ENCODE measurements at regions not wholly inside any gene's neighbourhood (a gene's known extent, or its start where the extent isn't known, plus 50 kb on each side); places are given as distances from the start of the nearest gene placed in this dataset.

- no peaks in the 10 kb centered on the region for H3K36me3 ChIP-seq (ENCODE audit: control insufficient read depth in 4 of 4, insufficient read depth in 3 of 4, low read depth in 1 of 4, low read length in 3 of 4)
- TF ChIP-seq REST (IDR thresholded peaks at IDR 0.05) (no peak), RXRA (IDR thresholded peaks at IDR 0.05) (no peak), TAF1 (conservative IDR thresholded peaks at IDR 0.05) (no peak), HNF4G (IDR thresholded peaks at IDR 0.05) (no peak), RAD21 (IDR thresholded peaks at IDR 0.05) (no peak), ATF3 (IDR thresholded peaks at IDR 0.05) (no peak)
- TF ChIP-seq, protein P1, sequence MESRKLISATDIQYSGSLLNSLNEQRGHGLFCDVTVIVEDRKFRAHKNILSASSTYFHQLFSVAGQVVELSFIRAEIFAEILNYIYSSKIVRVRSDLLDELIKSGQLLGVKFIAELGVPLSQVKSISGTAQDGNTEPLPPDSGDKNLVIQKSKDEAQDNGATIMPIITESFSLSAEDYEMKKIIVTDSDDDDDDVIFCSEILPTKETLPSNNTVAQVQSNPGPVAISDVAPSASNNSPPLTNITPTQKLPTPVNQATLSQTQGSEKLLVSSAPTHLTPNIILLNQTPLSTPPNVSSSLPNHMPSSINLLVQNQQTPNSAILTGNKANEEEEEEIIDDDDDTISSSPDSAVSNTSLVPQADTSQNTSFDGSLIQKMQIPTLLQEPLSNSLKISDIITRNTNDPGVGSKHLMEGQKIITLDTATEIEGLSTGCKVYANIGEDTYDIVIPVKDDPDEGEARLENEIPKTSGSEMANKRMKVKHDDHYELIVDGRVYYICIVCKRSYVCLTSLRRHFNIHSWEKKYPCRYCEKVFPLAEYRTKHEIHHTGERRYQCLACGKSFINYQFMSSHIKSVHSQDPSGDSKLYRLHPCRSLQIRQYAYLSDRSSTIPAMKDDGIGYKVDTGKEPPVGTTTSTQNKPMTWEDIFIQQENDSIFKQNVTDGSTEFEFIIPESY (IDR thresholded peaks at IDR 0.05) = no peak
- H3K27ac ChIP-seq (ENCODE audit: low read depth in 1 of 2, low read length in 2 of 2) = no peak overlapping the region
These were observed 356.0 kb downstream of the BMP2 start for GRCh38 chr20:7123457-7123856.

GRCh38 chr20:7124120-7124519 is 356.6 kb downstream of the BMP2 start:
- no peaks in the 10 kb centered on the region for H3K27me3 ChIP-seq (ENCODE audit: control insufficient read depth in 4 of 4, insufficient read depth in 4 of 4, low read length in 3 of 4)
- no peak overlapping the region for H3K9ac ChIP-seq (ENCODE audit: low read depth in 1 of 2, low read length in 2 of 2)
- no peak overlapping the region for H3K27ac ChIP-seq (ENCODE audit: low read depth in 1 of 2, low read length in 2 of 2)
- H3K36me3 ChIP-seq (ENCODE audit: control insufficient read depth in 4 of 4, insufficient read depth in 3 of 4, low read depth in 1 of 4, low read length in 3 of 4) = no peaks in the 10 kb centered on the region
- H3K9me3 ChIP-seq (ENCODE audit: control insufficient read depth in 4 of 4, low read length in 3 of 4) = no peaks in the 10 kb centered on the region
- DNase-seq (ENCODE audit: low spot score) = no peak
- H3K4me3 ChIP-seq (ENCODE audit: low read depth in 1 of 3, low read length in 3 of 3) = no peak overlapping the region
- H3K4me1 ChIP-seq (ENCODE audit: control insufficient read depth in 4 of 4, insufficient read depth in 4 of 4, low read length in 3 of 4) = no peaks in the 10 kb centered on the region
- WGBS = 82% methylated on average over 3 of the region's 3 CpGs
- TF ChIP-seq ATF3 (IDR thresholded peaks at IDR 0.05) = no peak
- no peak for TF ChIP-seq FOXA1 (IDR thresholded peaks at IDR 0.05)
- no peak for TF ChIP-seq REST (IDR thresholded peaks at IDR 0.05)
- no peak for TF ChIP-seq HNF4A (conservative IDR thresholded peaks at IDR 0.05)
- TF ChIP-seq GABPA (IDR thresholded peaks at IDR 0.05 in 1 of 2, conservative IDR thresholded peaks at IDR 0.05 in 1 of 2) = no peak
- TF ChIP-seq, protein P1 (IDR thresholded peaks at IDR 0.05) = no peak
- no peak for TF ChIP-seq FOXA2 (IDR thresholded peaks at IDR 0.05)
- no peak for TF ChIP-seq NR2F2 (IDR thresholded peaks at IDR 0.05)
- TF ChIP-seq YY1 (IDR thresholded peaks at IDR 0.05) = no peak
- TF ChIP-seq MAX (IDR thresholded peaks at IDR 0.05) = no peak
- TF ChIP-seq EGR1 (IDR thresholded peaks at IDR 0.05; ENCODE audit: low read depth in 2 of 2) = no peak
- TF ChIP-seq TAF1 (conservative IDR thresholded peaks at IDR 0.05) = no peak
- TF ChIP-seq HNF4G (IDR thresholded peaks at IDR 0.05) = no peak
- TF ChIP-seq, protein P2, sequence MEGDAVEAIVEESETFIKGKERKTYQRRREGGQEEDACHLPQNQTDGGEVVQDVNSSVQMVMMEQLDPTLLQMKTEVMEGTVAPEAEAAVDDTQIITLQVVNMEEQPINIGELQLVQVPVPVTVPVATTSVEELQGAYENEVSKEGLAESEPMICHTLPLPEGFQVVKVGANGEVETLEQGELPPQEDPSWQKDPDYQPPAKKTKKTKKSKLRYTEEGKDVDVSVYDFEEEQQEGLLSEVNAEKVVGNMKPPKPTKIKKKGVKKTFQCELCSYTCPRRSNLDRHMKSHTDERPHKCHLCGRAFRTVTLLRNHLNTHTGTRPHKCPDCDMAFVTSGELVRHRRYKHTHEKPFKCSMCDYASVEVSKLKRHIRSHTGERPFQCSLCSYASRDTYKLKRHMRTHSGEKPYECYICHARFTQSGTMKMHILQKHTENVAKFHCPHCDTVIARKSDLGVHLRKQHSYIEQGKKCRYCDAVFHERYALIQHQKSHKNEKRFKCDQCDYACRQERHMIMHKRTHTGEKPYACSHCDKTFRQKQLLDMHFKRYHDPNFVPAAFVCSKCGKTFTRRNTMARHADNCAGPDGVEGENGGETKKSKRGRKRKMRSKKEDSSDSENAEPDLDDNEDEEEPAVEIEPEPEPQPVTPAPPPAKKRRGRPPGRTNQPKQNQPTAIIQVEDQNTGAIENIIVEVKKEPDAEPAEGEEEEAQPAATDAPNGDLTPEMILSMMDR (IDR thresholded peaks at IDR 0.05; ENCODE audit: low read depth, low read length, missing input control) = no peak
- TF ChIP-seq SP1 (IDR thresholded peaks at IDR 0.05) = no peak
- TF ChIP-seq RXRA (IDR thresholded peaks at IDR 0.05) = no peak
- TF ChIP-seq JUND (IDR thresholded peaks at IDR 0.05) = no peak
- TF ChIP-seq RAD21 (IDR thresholded peaks at IDR 0.05) = no peak

More at GRCh38 chr20:7123457-7123856, 356.0 kb downstream of the BMP2 start:
- no peaks in the 10 kb centered on the region for H3K9me3 ChIP-seq (ENCODE audit: control insufficient read depth in 4 of 4, low read length in 3 of 4)
- no peaks in the 10 kb centered on the region for H3K27me3 ChIP-seq (ENCODE audit: control insufficient read depth in 4 of 4, insufficient read depth in 4 of 4, low read length in 3 of 4)
- 90% methylated on average over 2 of the region's 2 CpGs for WGBS
- no peak overlapping the region for H3K9ac ChIP-seq (ENCODE audit: low read depth in 1 of 2, low read length in 2 of 2)
- H3K4me3 ChIP-seq (ENCODE audit: low read depth in 1 of 3, low read length in 3 of 3) = no peak overlapping the region
- no peak for DNase-seq (ENCODE audit: low spot score)
- H3K4me1 ChIP-seq (ENCODE audit: control insufficient read depth in 4 of 4, insufficient read depth in 4 of 4, low read length in 3 of 4) = no peaks in the 10 kb centered on the region

All from liver (tissue), 8 donors.